Lower lobe of right lung (tissue), 2 donors: ENCODE measurements at regions not wholly inside any gene's neighbourhood (a gene's known extent, or its start where the extent isn't known, plus 50 kb on each side); places are given as distances from the start of the nearest gene placed in this dataset.

Experiments used
- ATAC-seq, 2 donors: fragments of 200-7000 bp; cut with Tn5 transposase; one replicate each; pipeline ENCODE4 v1.9.1; 2020 to 2022; ENCODE audit warnings: mild to moderate bottlenecking in 2 of 2, moderate library complexity in 2 of 2
- DNase-seq: peaks from one replicate; pipeline ENCODE4 v3.0.0-alpha.2; 2020
- H3K27ac ChIP-seq: fragments of 200-600 bp; one replicate; pipeline ENCODE4 v1.8.0; 2022
- H3K27me3 ChIP-seq: fragments of 200-600 bp; one replicate; pipeline ENCODE4 v1.8.0; 2022; ENCODE audit warnings: low read depth
- H3K36me3 ChIP-seq: fragments of 200-600 bp; one replicate; pipeline ENCODE4 v1.8.0; 2022; ENCODE audit warnings: mild to moderate bottlenecking
- H3K4me1 ChIP-seq: fragments of 200-600 bp; one replicate; pipeline ENCODE4 v1.8.0; 2022
- H3K4me3 ChIP-seq: fragments of 200-600 bp; one replicate; pipeline ENCODE4 v1.8.0; 2022; ENCODE audit warnings: mild to moderate bottlenecking
- H3K9me3 ChIP-seq: fragments of 200-600 bp; one replicate; pipeline ENCODE4 v1.8.0; 2022
- intact Hi-C: fragments of 100-400 bp; cut with DNase I; formaldehyde crosslinking; loops from one replicate; pipeline ENCODE4 v1.11.0; 2022
- TF ChIP-seq, protein P1 (sequence below): fragments of 200-600 bp; IDR thresholded peaks from one replicate; pipeline ENCODE4 v1.8.0; 2022; ENCODE audit warnings: antibody characterized with exemption, mild to moderate bottlenecking
- donor health status: DM: no; HTN: yes; CAD: no; lungs with severe emphysema.

DNA sequence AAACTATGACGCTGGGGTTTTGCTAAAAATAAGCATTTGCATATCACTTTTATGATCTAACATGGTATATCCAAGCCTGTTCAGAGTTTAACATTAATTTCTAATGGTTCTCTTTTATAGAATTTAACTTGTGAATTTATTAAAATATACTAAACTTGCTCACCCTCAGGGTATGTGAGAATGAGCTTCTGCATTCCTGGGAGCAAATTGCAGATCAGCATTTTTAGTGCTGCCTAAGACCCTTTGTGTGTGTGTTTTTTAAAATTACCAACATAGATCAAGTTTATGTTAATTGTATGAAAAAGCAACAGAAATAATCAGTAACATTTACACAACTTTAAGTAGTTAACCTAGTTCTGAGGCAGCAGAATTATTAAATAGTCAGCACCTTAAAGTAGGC is 218.0 kb upstream of the AGA start:
- no peak for DNase-seq
- Histone ChIP-seq H3K27me3 (no peaks in the 10 kb centered on the region), H3K36me3 (no peaks in the 10 kb centered on the region), H3K27ac (no peak overlapping the region), H3K4me3 (no peak overlapping the region), H3K9me3 (no peaks in the 10 kb centered on the region), H3K4me1 (no peaks in the 10 kb centered on the region)
- ATAC-seq: no peak
- intact Hi-C loops: no loop called here
- TF ChIP-seq, protein P1, sequence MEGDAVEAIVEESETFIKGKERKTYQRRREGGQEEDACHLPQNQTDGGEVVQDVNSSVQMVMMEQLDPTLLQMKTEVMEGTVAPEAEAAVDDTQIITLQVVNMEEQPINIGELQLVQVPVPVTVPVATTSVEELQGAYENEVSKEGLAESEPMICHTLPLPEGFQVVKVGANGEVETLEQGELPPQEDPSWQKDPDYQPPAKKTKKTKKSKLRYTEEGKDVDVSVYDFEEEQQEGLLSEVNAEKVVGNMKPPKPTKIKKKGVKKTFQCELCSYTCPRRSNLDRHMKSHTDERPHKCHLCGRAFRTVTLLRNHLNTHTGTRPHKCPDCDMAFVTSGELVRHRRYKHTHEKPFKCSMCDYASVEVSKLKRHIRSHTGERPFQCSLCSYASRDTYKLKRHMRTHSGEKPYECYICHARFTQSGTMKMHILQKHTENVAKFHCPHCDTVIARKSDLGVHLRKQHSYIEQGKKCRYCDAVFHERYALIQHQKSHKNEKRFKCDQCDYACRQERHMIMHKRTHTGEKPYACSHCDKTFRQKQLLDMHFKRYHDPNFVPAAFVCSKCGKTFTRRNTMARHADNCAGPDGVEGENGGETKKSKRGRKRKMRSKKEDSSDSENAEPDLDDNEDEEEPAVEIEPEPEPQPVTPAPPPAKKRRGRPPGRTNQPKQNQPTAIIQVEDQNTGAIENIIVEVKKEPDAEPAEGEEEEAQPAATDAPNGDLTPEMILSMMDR: no peak

DNA sequence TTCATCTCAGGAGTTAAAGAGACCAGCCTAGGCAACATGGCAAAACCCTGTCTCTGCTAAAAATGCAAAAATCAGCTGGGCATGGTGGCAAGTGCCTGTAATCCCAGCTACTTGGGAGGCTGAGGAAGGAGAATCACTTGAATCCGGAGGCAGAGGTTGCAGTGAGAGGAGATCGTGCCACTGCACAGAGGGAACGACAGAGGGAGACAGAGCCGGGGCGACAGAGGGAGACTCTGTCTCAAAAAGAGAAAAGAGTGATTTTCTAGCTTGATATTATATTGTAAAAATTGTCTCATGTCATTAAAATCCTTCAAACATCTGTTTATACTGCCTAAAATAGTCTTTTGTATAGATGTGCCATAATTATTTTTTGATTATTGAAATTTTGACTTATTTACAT is 225.4 kb upstream of the AGA start:
- H3K36me3 ChIP-seq: no peaks in the 10 kb centered on the region
- H3K9me3 ChIP-seq: no peaks in the 10 kb centered on the region
- no peaks in the 10 kb centered on the region for H3K4me1 ChIP-seq
- ATAC-seq (no peak), DNase-seq (no peak)
- no peak overlapping the region for H3K4me3 ChIP-seq
- no peaks in the 10 kb centered on the region for H3K27me3 ChIP-seq
- H3K27ac ChIP-seq: no peak overlapping the region
- intact Hi-C loops: no loop called here
- TF ChIP-seq, protein P1: no peak

DNA sequence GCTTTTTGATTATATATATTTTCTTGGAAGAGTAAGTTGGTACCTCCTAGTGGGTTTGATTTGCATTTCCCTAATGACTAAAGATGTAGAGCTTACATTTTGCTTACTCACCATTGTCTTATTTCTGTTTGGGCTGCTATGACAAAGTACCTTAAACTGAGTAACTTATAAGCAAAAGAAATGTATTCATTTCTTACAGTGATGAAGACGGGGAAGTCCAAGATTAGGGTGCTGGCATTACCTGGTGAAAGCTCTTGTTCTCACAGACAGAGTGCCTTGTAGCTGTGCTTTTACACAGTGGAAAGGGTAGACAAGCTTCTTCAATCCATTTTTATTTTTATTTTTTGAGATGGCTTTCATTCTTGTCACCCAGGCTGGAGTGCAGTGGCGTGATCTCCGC is 229.2 kb upstream of the AGA start:
- TF ChIP-seq, protein P1: no peak
- DNase-seq (no peak), ATAC-seq (no peak)
- no peak overlapping the region for H3K27ac ChIP-seq
- H3K36me3 ChIP-seq: no peaks in the 10 kb centered on the region
- intact Hi-C loops: no loop called here
- H3K4me1 ChIP-seq: no peaks in the 10 kb centered on the region
- H3K9me3 ChIP-seq: no peaks in the 10 kb centered on the region
- no peaks in the 10 kb centered on the region for H3K27me3 ChIP-seq
- H3K4me3 ChIP-seq: no peak overlapping the region

DNA sequence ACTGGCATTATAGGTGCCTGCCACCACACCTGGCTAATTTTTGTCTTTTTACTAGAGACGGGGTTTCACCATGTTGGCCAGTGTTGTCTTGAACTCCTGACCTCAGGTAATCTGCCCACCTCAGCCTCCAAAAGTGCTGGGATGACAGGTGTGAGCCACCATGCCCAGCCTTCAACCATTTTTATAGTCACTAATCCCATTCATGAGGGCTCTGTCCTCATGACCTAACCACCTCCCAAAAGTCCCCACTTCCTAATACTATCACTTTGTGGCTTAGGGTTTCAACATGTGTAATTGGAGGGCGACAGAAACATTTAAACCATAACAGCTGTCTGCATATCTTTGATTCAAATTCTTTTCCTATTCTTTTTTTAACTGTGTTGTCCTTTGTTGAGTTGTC is 229.6 kb upstream of the AGA start:
- ATAC-seq: no peak

DNA sequence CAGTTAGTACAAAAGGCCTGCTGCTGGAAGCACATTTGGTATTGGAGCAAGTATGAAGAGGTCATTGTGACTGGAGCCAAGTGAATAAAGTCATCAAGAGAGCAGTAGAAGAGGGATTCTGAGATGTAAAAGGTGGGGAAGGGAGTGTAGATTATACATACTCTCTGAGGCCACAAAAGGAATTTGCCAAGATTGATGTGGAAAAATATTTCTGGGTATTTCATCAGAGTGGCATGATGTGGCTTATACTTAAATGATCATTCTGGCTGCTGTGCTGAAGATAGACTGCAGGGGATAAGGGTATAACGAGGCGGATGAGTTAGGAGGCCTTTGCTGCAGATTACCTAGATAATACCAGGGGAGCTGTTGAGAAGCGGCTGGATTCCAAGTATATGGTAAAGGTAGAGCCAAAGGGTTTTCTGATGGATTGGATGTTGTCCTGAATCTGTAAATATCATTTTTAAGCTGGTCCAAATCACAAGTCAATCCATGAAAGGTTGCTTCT is 231.8 kb upstream of the AGA start:
- no peaks in the 10 kb centered on the region for H3K9me3 ChIP-seq
- intact Hi-C loops: no loop called here
- no peak overlapping the region for H3K27ac ChIP-seq
- DNase-seq (no peak), ATAC-seq (no peak)
- H3K36me3 ChIP-seq: no peaks in the 10 kb centered on the region
- TF ChIP-seq, protein P1: no peak
- H3K27me3 ChIP-seq: no peaks in the 10 kb centered on the region
- H3K4me3 ChIP-seq: no peak overlapping the region
- no peaks in the 10 kb centered on the region for H3K4me1 ChIP-seq

More for the DNA sequence above, 229.6 kb upstream of the AGA start:
- no peaks in the 10 kb centered on the region for H3K4me1 ChIP-seq
- TF ChIP-seq, protein P1: no peak
- H3K9me3 ChIP-seq: no peaks in the 10 kb centered on the region
- no peaks in the 10 kb centered on the region for H3K36me3 ChIP-seq
- no peak for DNase-seq
- H3K27ac ChIP-seq: no peak overlapping the region
- no peak overlapping the region for H3K4me3 ChIP-seq
- no peaks in the 10 kb centered on the region for H3K27me3 ChIP-seq
- intact Hi-C loops: no loop called here

DNA sequence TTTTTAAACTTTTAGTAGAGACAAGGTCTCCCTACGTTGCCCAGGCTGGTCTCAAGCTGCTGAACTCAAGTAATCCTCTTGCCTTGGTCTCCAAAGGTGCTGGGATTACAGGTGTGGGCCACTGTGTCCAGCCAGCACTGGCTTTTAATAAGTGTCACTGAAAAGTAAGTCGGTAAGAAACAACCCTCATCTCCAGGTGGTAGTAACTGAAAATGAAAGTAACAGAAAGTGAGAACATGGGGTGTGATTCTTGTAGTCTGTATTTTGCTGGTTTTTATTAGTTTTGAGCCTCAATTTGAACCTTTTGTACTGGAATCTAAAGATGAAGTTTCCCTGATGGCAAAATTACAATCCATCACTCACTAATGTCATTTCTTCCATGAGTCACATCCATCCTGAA is 238.1 kb upstream of the AGA start:
- Histone ChIP-seq H3K9me3 (no peaks in the 10 kb centered on the region), H3K36me3 (no peaks in the 10 kb centered on the region), H3K4me3 (no peak overlapping the region), H3K4me1 (no peaks in the 10 kb centered on the region), H3K27me3 (no peaks in the 10 kb centered on the region), H3K27ac (no peak overlapping the region)
- DNase-seq (no peak), ATAC-seq (no peak)
- intact Hi-C loops: no loop called here
- TF ChIP-seq, protein P1: no peak
